HG03520 (cell line): ENCODE measurements at regions not wholly inside any gene's neighbourhood (a gene's known extent, or its start where the extent isn't known, plus 50 kb on each side); places are given as distances from the start of the nearest gene placed in this dataset.
"Not testable (repeated sequence)": the region's sequence is repeated elsewhere in the genome, so short reads cannot be mapped to it uniquely, and the experiment has no call there.

Experiments used
- ATAC-seq: cut with Tn5 transposase; IDR thresholded peaks from one replicate; pipeline ENCODE4 v1.9.1; 2021; ENCODE audit warnings: mild to moderate bottlenecking, moderate library complexity; ENCODE audit not compliant: unreplicated experiment

- ATAC-seq, result no peak
Observed at GRCh38 chr6:159527351-159527750, 165.7 kb downstream of the SOD2 start.

- ATAC-seq, result no peak
Observed at GRCh38 chr6:159525445-159526025, 167.5 kb downstream of the SOD2 start.

GRCh38 chr6:159522877-159523547 lies 170.0 kb downstream of the SOD2 start:
- ATAC-seq, result no peak

- no peak for ATAC-seq
Observed at GRCh38 chr6:159521962-159522361, 171.1 kb downstream of the SOD2 start.

GRCh38 chr6:159520002-159520401 lies 173.0 kb downstream of the SOD2 start:
- no peak for ATAC-seq

- ATAC-seq, result not testable (repeated sequence)
Observed at GRCh38 chr6:159515811-159516210, 177.2 kb downstream of the SOD2 start.

- ATAC-seq, result no peak
Observed at GRCh38 chr6:159513914-159514313, 179.1 kb downstream of the SOD2 start.

- no peak for ATAC-seq
Observed at GRCh38 chr6:159513074-159513720, 179.8 kb downstream of the SOD2 start.

- no peak for ATAC-seq
Observed at GRCh38 chr6:159512571-159512970, 180.5 kb downstream of the SOD2 start.

- no peak for ATAC-seq
Observed at GRCh38 chr6:159512104-159512503, 180.9 kb downstream of the SOD2 start.

- no peak for ATAC-seq
Observed at GRCh38 chr6:159510141-159510540, 182.9 kb downstream of the SOD2 start.

GRCh38 chr6:159508931-159509330 lies 184.1 kb downstream of the SOD2 start:
- no peak for ATAC-seq

GRCh38 chr6:159506048-159506447 lies 187.0 kb downstream of the SOD2 start:
- ATAC-seq, result no peak

GRCh38 chr6:159505140-159505922 lies 187.7 kb downstream of the SOD2 start:
- ATAC-seq, result no peak

- ATAC-seq, result no peak
Observed at GRCh38 chr6:159501558-159501957, 191.5 kb downstream of the SOD2 start.

GRCh38 chr6:159499034-159499433 lies 194.0 kb downstream of the SOD2 start:
- ATAC-seq, result no peak

GRCh38 chr6:159494586-159494972 lies 198.5 kb downstream of the SOD2 start:
- ATAC-seq, result no peak

GRCh38 chr6:159493898-159494585 lies 199.0 kb downstream of the SOD2 start:
- ATAC-seq, result no peak

- no peak for ATAC-seq
Observed at GRCh38 chr6:159493231-159493897, 199.7 kb downstream of the SOD2 start.

GRCh38 chr6:159490298-159490937 lies 202.6 kb downstream of the SOD2 start:
- no peak for ATAC-seq
